Fibroblast of villous mesenchyme (primary cell): ENCODE measurements at regions not wholly inside any gene's neighbourhood (a gene's known extent, or its start where the extent isn't known, plus 50 kb on each side); places are given as distances from the start of the nearest gene placed in this dataset.

Experiments
- DNase-seq: peaks from one replicate; pipeline ENCODE4 v3.0.0-alpha.2; 2010; ENCODE audit warnings: low read depth
- H3K4me3 ChIP-seq: 2 replicates; pipeline ENCODE4 v1.5.1; 2011; ENCODE audit warnings: low read depth, mild to moderate bottlenecking, low read length
- TF ChIP-seq, protein P1 (sequence below): IDR thresholded peaks from 2 replicates; pipeline ENCODE4 v1.5.1; 2012; ENCODE audit warnings: low read depth, mild to moderate bottlenecking, low read length; ENCODE audit not compliant: insufficient read depth

GRCh38 chr15:95371664-95372063 is 958.8 kb upstream of the NR2F2 start:
- TF ChIP-seq, protein P1, sequence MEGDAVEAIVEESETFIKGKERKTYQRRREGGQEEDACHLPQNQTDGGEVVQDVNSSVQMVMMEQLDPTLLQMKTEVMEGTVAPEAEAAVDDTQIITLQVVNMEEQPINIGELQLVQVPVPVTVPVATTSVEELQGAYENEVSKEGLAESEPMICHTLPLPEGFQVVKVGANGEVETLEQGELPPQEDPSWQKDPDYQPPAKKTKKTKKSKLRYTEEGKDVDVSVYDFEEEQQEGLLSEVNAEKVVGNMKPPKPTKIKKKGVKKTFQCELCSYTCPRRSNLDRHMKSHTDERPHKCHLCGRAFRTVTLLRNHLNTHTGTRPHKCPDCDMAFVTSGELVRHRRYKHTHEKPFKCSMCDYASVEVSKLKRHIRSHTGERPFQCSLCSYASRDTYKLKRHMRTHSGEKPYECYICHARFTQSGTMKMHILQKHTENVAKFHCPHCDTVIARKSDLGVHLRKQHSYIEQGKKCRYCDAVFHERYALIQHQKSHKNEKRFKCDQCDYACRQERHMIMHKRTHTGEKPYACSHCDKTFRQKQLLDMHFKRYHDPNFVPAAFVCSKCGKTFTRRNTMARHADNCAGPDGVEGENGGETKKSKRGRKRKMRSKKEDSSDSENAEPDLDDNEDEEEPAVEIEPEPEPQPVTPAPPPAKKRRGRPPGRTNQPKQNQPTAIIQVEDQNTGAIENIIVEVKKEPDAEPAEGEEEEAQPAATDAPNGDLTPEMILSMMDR, result no peak
- no peak for DNase-seq
- no peak overlapping the region for H3K4me3 ChIP-seq

- H3K4me3 ChIP-seq, result no peak overlapping the region
- TF ChIP-seq, protein P1, result no peak
- peak; percentile 51 for DNase-seq
Measured at GRCh38 chr15:95375281-95375680, 955.2 kb upstream of the NR2F2 start.

DNA sequence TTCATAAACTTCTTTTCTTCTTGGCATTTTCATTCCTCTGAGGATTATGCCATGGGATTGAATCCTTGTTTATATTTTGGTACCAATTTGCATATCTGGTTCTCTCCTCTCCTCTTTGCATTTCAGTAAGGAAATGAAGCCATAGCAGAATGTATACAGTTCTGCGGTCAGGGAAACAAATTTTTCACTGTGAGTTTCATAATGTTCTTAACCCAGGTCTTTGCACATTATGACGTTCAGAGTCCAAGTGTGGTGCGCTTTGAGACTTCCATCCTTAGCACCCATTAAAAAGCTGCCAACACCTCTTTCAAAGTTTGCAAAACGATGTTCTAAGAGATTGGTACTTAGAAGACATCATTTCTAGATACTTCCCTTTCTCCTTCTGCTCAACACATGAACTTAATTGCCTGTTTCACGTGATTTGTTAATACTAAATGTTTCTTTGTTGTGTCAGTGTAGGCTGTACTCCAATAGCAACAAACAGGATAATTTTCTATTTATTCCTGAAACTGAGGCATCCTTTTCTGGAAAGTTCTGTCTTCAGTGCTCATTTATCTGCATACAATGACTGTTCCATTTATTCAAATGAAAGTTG is 953.1 kb upstream of the NR2F2 start:
- DNase-seq, result peak; percentile 91
- no peak overlapping the region for H3K4me3 ChIP-seq
- TF ChIP-seq, protein P1, result no peak

DNA sequence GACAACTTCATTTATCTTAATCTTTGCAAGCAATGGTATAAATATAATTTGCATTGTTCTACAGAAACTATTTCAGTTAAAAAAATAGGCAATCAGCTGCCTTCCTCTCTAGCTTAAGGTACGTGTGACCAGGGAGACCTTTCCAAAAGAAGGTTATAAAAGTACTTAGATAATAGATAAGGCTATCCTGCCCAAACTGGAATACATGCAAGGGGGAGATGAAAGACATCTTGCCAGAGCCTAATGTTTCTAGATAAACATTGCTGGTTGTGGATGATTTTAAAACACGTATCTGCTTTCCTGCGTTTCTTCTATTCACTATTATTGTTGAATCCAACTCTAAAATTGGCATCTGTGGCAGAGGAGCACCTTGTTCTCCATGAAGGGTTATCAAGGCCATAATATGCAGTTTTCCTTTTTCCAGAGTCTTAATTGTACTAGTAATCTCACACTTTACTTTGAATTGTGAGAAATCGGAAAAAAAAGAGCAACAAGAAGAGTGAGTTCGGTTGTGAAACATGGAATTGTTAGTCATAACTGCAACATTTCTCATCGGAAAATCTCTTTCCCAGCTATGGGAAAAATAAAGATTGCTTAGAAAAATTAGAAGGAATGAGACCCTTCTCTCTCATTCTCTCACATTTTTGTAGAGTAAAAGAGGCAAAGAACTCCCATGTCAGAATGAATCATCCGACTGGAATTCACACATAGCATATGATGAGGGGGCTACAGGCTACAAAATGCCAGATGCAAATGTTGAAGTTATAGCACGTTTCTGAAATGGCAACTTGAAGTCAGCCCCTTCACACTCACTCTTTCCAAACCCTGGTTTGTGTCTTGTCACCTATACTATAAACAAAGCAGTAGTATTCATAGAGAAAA is 936.1 kb upstream of the NR2F2 start:
- TF ChIP-seq, protein P1, result no peak
- no peak overlapping the region for H3K4me3 ChIP-seq
- peak; percentile 70 for DNase-seq

- no peak for DNase-seq
- no peak overlapping the region for H3K4me3 ChIP-seq
- TF ChIP-seq, protein P1, result no peak
Measured at GRCh38 chr15:95400428-95400827, 930.1 kb upstream of the NR2F2 start.

- DNase-seq, result no peak
- TF ChIP-seq, protein P1, result no peak
- H3K4me3 ChIP-seq, result no peak overlapping the region
Measured at GRCh38 chr15:95401587-95401986, 928.9 kb upstream of the NR2F2 start.
